ENCODE measurements at regions not wholly inside any gene's neighbourhood (a gene's known extent, or its start where the extent isn't known, plus 50 kb on each side); places are given as distances from the start of the nearest gene placed in this dataset.

GRCh38 chr5:84569307-84569706, 184.6 kb upstream of the EDIL3 start:
- TF ChIP-seq EZH2 (optimal IDR thresholded peaks at IDR 0.05; ENCODE audit: low read depth, low read length) (no peak), EZH2phosphoT487 (IDR thresholded peaks at IDR 0.05; ENCODE audit: low read length) (no peak)
- TF ChIP-seq, protein P1, sequence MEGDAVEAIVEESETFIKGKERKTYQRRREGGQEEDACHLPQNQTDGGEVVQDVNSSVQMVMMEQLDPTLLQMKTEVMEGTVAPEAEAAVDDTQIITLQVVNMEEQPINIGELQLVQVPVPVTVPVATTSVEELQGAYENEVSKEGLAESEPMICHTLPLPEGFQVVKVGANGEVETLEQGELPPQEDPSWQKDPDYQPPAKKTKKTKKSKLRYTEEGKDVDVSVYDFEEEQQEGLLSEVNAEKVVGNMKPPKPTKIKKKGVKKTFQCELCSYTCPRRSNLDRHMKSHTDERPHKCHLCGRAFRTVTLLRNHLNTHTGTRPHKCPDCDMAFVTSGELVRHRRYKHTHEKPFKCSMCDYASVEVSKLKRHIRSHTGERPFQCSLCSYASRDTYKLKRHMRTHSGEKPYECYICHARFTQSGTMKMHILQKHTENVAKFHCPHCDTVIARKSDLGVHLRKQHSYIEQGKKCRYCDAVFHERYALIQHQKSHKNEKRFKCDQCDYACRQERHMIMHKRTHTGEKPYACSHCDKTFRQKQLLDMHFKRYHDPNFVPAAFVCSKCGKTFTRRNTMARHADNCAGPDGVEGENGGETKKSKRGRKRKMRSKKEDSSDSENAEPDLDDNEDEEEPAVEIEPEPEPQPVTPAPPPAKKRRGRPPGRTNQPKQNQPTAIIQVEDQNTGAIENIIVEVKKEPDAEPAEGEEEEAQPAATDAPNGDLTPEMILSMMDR (IDR thresholded peaks at IDR 0.05; ENCODE audit: low read length): no peak
